Activated T-helper 17 cell treated with anti-CD3 and anti-CD28 coated beads, Interleukin-2, amount 50 U/mL, for 72 hours (primary cell): ENCODE measurements at regions not wholly inside any gene's neighbourhood (a gene's known extent, or its start where the extent isn't known, plus 50 kb on each side); places are given as distances from the start of the nearest gene placed in this dataset.

Experiments
- ATAC-seq: fragments of 150-1000 bp; cut with Tn5 transposase; replicated peaks from 2 replicates; pipeline ENCODE4 v1.10.0; 2021; ENCODE audit warnings: mild to moderate bottlenecking, moderate library complexity
- H3K27ac Mint-ChIP-seq: one replicate; pipeline ENCODE4 v1.8.0; 2022; ENCODE audit warnings: mixed read lengths
- H3K27me3 Mint-ChIP-seq: one replicate; pipeline ENCODE4 v1.8.0; 2022; ENCODE audit warnings: mixed read lengths
- H3K36me3 Mint-ChIP-seq: one replicate; pipeline ENCODE4 v1.8.0; 2022; ENCODE audit warnings: low read depth, mild to moderate bottlenecking, mixed read lengths
- H3K4me1 Mint-ChIP-seq: one replicate; pipeline ENCODE4 v1.8.0; 2022; ENCODE audit warnings: mixed read lengths
- H3K4me3 Mint-ChIP-seq: one replicate; pipeline ENCODE4 v1.8.0; 2022; ENCODE audit warnings: mild to moderate bottlenecking, mixed read lengths
- H3K9me3 Mint-ChIP-seq: one replicate; pipeline ENCODE4 v1.8.0; 2022; ENCODE audit warnings: mixed read lengths

GRCh38 chr20:10784554-10785183 lies 110.9 kb upstream of the JAG1 start:
- H3K27ac Mint-ChIP-seq: no peak overlapping the region
- peaks cover 4% of the 10 kb centered on the region for H3K9me3 Mint-ChIP-seq
- no peaks in the 10 kb centered on the region for H3K36me3 Mint-ChIP-seq
- no peak overlapping the region for H3K4me3 Mint-ChIP-seq
- ATAC-seq: no peak
- no peaks in the 10 kb centered on the region for H3K4me1 Mint-ChIP-seq
- H3K27me3 Mint-ChIP-seq: peaks cover 16% of the 10 kb centered on the region

- ATAC-seq: no peak
- H3K36me3 Mint-ChIP-seq: no peaks in the 10 kb centered on the region
- H3K27ac Mint-ChIP-seq: no peak overlapping the region
- peaks cover 12% of the 10 kb centered on the region for H3K27me3 Mint-ChIP-seq
- no peaks in the 10 kb centered on the region for H3K4me1 Mint-ChIP-seq
- H3K4me3 Mint-ChIP-seq: no peak overlapping the region
- peaks cover 4% of the 10 kb centered on the region for H3K9me3 Mint-ChIP-seq
These were observed 112.9 kb upstream of the JAG1 start for GRCh38 chr20:10786678-10787077.

GRCh38 chr20:10788055-10788454 lies 114.3 kb upstream of the JAG1 start:
- Mint-ChIP-seq H3K4me3 (no peak overlapping the region), H3K27ac (no peak overlapping the region), H3K9me3 (peaks cover 4% of the 10 kb centered on the region), H3K4me1 (no peaks in the 10 kb centered on the region), H3K27me3 (peaks cover 6% of the 10 kb centered on the region), H3K36me3 (no peaks in the 10 kb centered on the region)
- ATAC-seq: no peak

- Mint-ChIP-seq H3K27ac (no peak overlapping the region), H3K4me3 (no peak overlapping the region), H3K4me1 (no peaks in the 10 kb centered on the region), H3K9me3 (peaks cover 4% of the 10 kb centered on the region), H3K27me3 (peaks cover 6% of the 10 kb centered on the region), H3K36me3 (no peaks in the 10 kb centered on the region)
- ATAC-seq: no peak
These were observed 115.1 kb upstream of the JAG1 start for GRCh38 chr20:10788877-10789276.

- no peaks in the 10 kb centered on the region for H3K36me3 Mint-ChIP-seq
- no peak overlapping the region for H3K4me3 Mint-ChIP-seq
- no peak for ATAC-seq
- no peak overlapping the region for H3K27ac Mint-ChIP-seq
- peaks cover 3% of the 10 kb centered on the region for H3K27me3 Mint-ChIP-seq
- peaks cover 4% of the 10 kb centered on the region for H3K9me3 Mint-ChIP-seq
- H3K4me1 Mint-ChIP-seq: no peaks in the 10 kb centered on the region
These were observed 115.6 kb upstream of the JAG1 start for GRCh38 chr20:10789386-10789785.

- Mint-ChIP-seq H3K4me1 (no peaks in the 10 kb centered on the region), H3K27me3 (peaks cover 3% of the 10 kb centered on the region), H3K36me3 (no peaks in the 10 kb centered on the region), H3K27ac (no peak overlapping the region), H3K4me3 (no peak overlapping the region), H3K9me3 (peaks cover 4% of the 10 kb centered on the region)
- no peak for ATAC-seq
These were observed 116.2 kb upstream of the JAG1 start for GRCh38 chr20:10790013-10790412.

GRCh38 chr20:10792291-10792690 lies 118.5 kb upstream of the JAG1 start:
- Mint-ChIP-seq H3K27me3 (peaks cover 7% of the 10 kb centered on the region), H3K9me3 (peaks cover 4% of the 10 kb centered on the region), H3K36me3 (no peaks in the 10 kb centered on the region), H3K4me3 (no peak overlapping the region), H3K27ac (no peak overlapping the region), H3K4me1 (no peaks in the 10 kb centered on the region)
- ATAC-seq: no peak

GRCh38 chr20:10793766-10794165 lies 120.0 kb upstream of the JAG1 start:
- Mint-ChIP-seq H3K9me3 (peaks cover 3% of the 10 kb centered on the region), H3K27me3 (peaks cover 7% of the 10 kb centered on the region), H3K4me1 (no peaks in the 10 kb centered on the region), H3K36me3 (no peaks in the 10 kb centered on the region), H3K4me3 (no peak overlapping the region), H3K27ac (no peak overlapping the region)
- ATAC-seq: no peak

GRCh38 chr20:10794765-10795164 lies 121.0 kb upstream of the JAG1 start:
- no peaks in the 10 kb centered on the region for H3K9me3 Mint-ChIP-seq
- H3K27me3 Mint-ChIP-seq: peaks cover 5% of the 10 kb centered on the region
- H3K27ac Mint-ChIP-seq: no peak overlapping the region
- H3K4me1 Mint-ChIP-seq: no peaks in the 10 kb centered on the region
- no peak overlapping the region for H3K4me3 Mint-ChIP-seq
- H3K36me3 Mint-ChIP-seq: no peaks in the 10 kb centered on the region
- ATAC-seq: no peak

GRCh38 chr20:10795286-10796026 lies 121.7 kb upstream of the JAG1 start:
- no peaks in the 10 kb centered on the region for H3K4me1 Mint-ChIP-seq
- H3K9me3 Mint-ChIP-seq: no peaks in the 10 kb centered on the region
- peaks cover 5% of the 10 kb centered on the region for H3K27me3 Mint-ChIP-seq
- ATAC-seq: no peak
- H3K36me3 Mint-ChIP-seq: no peaks in the 10 kb centered on the region
- H3K27ac Mint-ChIP-seq: no peak overlapping the region
- no peak overlapping the region for H3K4me3 Mint-ChIP-seq

- Mint-ChIP-seq H3K27me3 (peaks cover 12% of the 10 kb centered on the region), H3K27ac (no peak overlapping the region), H3K4me1 (no peaks in the 10 kb centered on the region), H3K36me3 (no peaks in the 10 kb centered on the region), H3K4me3 (no peak overlapping the region), H3K9me3 (no peaks in the 10 kb centered on the region)
- no peak for ATAC-seq
These were observed 125.0 kb upstream of the JAG1 start for GRCh38 chr20:10798811-10799210.

- H3K4me1 Mint-ChIP-seq: no peaks in the 10 kb centered on the region
- H3K27me3 Mint-ChIP-seq: peaks cover 12% of the 10 kb centered on the region
- H3K4me3 Mint-ChIP-seq: no peak overlapping the region
- no peaks in the 10 kb centered on the region for H3K36me3 Mint-ChIP-seq
- no peak for ATAC-seq
- no peaks in the 10 kb centered on the region for H3K9me3 Mint-ChIP-seq
- H3K27ac Mint-ChIP-seq: no peak overlapping the region
These were observed 125.9 kb upstream of the JAG1 start for GRCh38 chr20:10799735-10800134.

GRCh38 chr20:10800288-10800687 lies 126.5 kb upstream of the JAG1 start:
- Mint-ChIP-seq H3K27me3 (peaks cover 12% of the 10 kb centered on the region), H3K27ac (no peak overlapping the region), H3K4me1 (no peaks in the 10 kb centered on the region), H3K4me3 (no peak overlapping the region), H3K9me3 (no peaks in the 10 kb centered on the region), H3K36me3 (no peaks in the 10 kb centered on the region)
- no peak for ATAC-seq

- Mint-ChIP-seq H3K27ac (no peak overlapping the region), H3K9me3 (no peaks in the 10 kb centered on the region), H3K36me3 (no peaks in the 10 kb centered on the region), H3K4me3 (no peak overlapping the region), H3K27me3 (peaks cover 7% of the 10 kb centered on the region), H3K4me1 (no peaks in the 10 kb centered on the region)
- ATAC-seq: no peak
These were observed 128.4 kb upstream of the JAG1 start for GRCh38 chr20:10802236-10802635.

- Mint-ChIP-seq H3K4me3 (no peak overlapping the region), H3K27me3 (peaks cover 10% of the 10 kb centered on the region), H3K27ac (no peak overlapping the region), H3K4me1 (no peaks in the 10 kb centered on the region), H3K9me3 (no peaks in the 10 kb centered on the region), H3K36me3 (no peaks in the 10 kb centered on the region)
- no peak for ATAC-seq
These were observed 132.0 kb upstream of the JAG1 start for GRCh38 chr20:10805764-10806163.
